Panc1 (cell line): ENCODE measurements at regions not wholly inside any gene's neighbourhood (a gene's known extent, or its start where the extent isn't known, plus 50 kb on each side); places are given as distances from the start of the nearest gene placed in this dataset.

ENCODE experiments used
- ATAC-seq: fragments of 200-7000 bp; cut with Tn5 transposase; 2 replicates; pipeline ENCODE4 v1.9.1; 2020; ENCODE audit warnings: mild to moderate bottlenecking, moderate library complexity
- BruUV-seq: library from RNA; stranded (reverse); fragments of 400-500 nt; replicated peaks from 2 replicates; lab custom pipeline; 2021; lab: Mats Ljungman, UMichigan
- CTCF ChIA-PET: fragments of 300-600 bp; sonication (Branson Sonifier 250); formaldehyde crosslinking; loops from one replicate; lab custom pipeline; 2022; ENCODE audit warnings: antibody characterized with exemption; lab: Charles Lee
- POLR2A ChIA-PET: fragments of 300-600 bp; sonication (Branson Sonifier 250); formaldehyde crosslinking; loops from one replicate; lab custom pipeline; 2022; ENCODE audit warnings: antibody characterized with exemption; lab: Charles Lee
- DNase-seq: peaks from one replicate; pipeline ENCODE4 v3.0.0-alpha.2; 2010; ENCODE audit warnings: low read depth, low spot score
- H3K27ac ChIP-seq: 2 replicates; pipeline ENCODE4 v1.5.1; 2011; ENCODE audit warnings: mild to moderate bottlenecking, low read length, inconsistent platforms
- H3K27me3 ChIP-seq: fragments of 200-500 bp; sonication (Bioruptor generic); 2 replicates; pipeline ENCODE4 v1.6.0; 2014; ENCODE audit warnings: low read length, inconsistent platforms; ENCODE audit not compliant: control insufficient read depth, insufficient read depth
- H3K36me3 ChIP-seq: fragments of 200-500 bp; sonication (Bioruptor generic); 2 replicates; pipeline ENCODE4 v1.5.1; 2014; ENCODE audit warnings: inconsistent platforms, mild to moderate bottlenecking, low read length, moderate library complexity; ENCODE audit not compliant: control insufficient read depth, insufficient read depth
- H3K4me1 ChIP-seq: 2 replicates; pipeline ENCODE4 v1.5.1; 2011; ENCODE audit warnings: inconsistent platforms, mild to moderate bottlenecking, low read length, moderate library complexity; ENCODE audit not compliant: control insufficient read depth, insufficient read depth
- H3K4me3 ChIP-seq, 2 experiments: 2 replicates each; pipeline ENCODE4 v1.5.1; 2011 to 2012; ENCODE audit warnings: low read depth in 2 of 2, low read length in 2 of 2, mild to moderate bottlenecking in 2 of 2, inconsistent platforms in 1 of 2, moderate library complexity in 1 of 2
- H3K9me3 ChIP-seq: fragments of 200-500 bp; sonication (Bioruptor generic); 2 replicates; pipeline ENCODE4 v1.5.1; 2014; ENCODE audit warnings: low read depth, mild to moderate bottlenecking, inconsistent platforms, low read length, moderate library complexity; ENCODE audit not compliant: control insufficient read depth, insufficient read depth
- POLR2AphosphoS5 ChIP-seq: IDR thresholded peaks from 2 replicates; pipeline ENCODE4 v1.6.1; 2012; ENCODE audit warnings: mild to moderate bottlenecking, low read depth, low read length, moderate library complexity
- REST ChIP-seq, 2 experiments: IDR thresholded peaks; 2 replicates each; pipeline ENCODE4 v1.6.1; 2011 to 2012; ENCODE audit warnings: low read depth in 2 of 2, control low read depth in 1 of 2, low read length in 1 of 2, mild to moderate bottlenecking in 1 of 2, moderate library complexity in 1 of 2; ENCODE audit not compliant: insufficient read depth in 1 of 2
- SIN3A ChIP-seq: IDR thresholded peaks from 2 replicates; pipeline ENCODE4 v1.6.1; 2012; ENCODE audit warnings: low read depth, mild to moderate bottlenecking, low read length, moderate library complexity, borderline replicate concordance; ENCODE audit not compliant: insufficient read depth
- TCF7L2 ChIP-seq: IDR thresholded peaks from 2 replicates; pipeline ENCODE4 v1.6.1; 2011; ENCODE audit warnings: mild to moderate bottlenecking, low read depth, low read length, inconsistent platforms
- in situ Hi-C: cut with HindIII; loops from 2 replicates; pipeline ENCODE4 v1.10.0; 2016; ENCODE audit warnings: low sequenced_read_pairs, low pct_unique_long_range_greater_than_20kb
- intact Hi-C: fragments of 100-400 bp; cut with micrococcal nuclease; formaldehyde crosslinking; loops from one replicate; pipeline ENCODE4 v1.10.0; 2022; ENCODE audit not compliant: unreplicated experiment
- TF ChIP-seq, protein P1 (sequence below): fragments of 450-650 bp; IDR thresholded peaks from 2 replicates; pipeline ENCODE4 v1.5.1; 2017; ENCODE audit warnings: mild to moderate bottlenecking

DNA sequence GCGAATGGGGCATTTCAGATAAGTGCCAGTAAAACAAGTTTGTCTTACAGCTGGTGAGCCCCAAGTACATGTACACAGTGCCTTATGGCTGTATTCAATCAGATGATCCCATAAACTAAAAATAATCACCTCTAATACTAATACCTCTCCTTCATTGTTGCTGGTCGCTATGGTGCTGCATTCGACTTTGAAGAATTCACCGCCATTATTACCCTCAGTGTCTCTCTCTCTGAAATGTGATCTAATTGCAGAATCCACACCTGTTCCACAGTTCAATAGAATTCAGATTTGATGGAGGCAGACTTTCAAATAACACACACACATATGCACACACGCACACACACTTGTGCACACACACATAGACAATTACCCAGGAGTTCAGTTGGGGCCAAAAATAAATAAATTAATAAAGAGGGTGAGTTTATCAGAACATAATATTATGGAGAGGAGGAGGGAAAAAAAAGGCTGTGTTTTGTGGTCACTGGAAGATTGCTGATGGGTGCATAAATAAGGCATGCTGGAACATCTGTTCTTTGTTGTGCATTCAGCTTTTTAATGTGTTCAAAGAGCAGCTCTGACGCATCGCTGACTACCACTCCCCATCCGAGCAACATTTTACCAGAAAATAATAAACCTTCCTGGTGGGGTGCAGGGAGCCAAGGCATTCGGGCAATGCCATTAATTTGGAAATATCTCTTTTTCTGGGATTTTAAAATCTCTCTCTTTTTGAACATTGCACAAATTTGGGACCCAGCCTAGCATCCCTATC is 235.7 kb downstream of the SATB1 start:
- no peaks in the 10 kb centered on the region for H3K27me3 ChIP-seq
- ATAC-seq = no peak
- CTCF ChIA-PET = no interaction called here
- POLR2A ChIA-PET = no interaction called here
- intact Hi-C loops = no loop called here
- H3K4me1 ChIP-seq = no peaks in the 10 kb centered on the region
- no peak overlapping the region for H3K27ac ChIP-seq
- TF ChIP-seq REST (IDR thresholded peaks at IDR 0.05; ENCODE audit: insufficient read depth in 1 of 2, low read depth in 2 of 2, low read length in 1 of 2) (no peak), TCF7L2 (no peak), POLR2AphosphoS5 (no peak), SIN3A (no peak)
- TF ChIP-seq, protein P1, sequence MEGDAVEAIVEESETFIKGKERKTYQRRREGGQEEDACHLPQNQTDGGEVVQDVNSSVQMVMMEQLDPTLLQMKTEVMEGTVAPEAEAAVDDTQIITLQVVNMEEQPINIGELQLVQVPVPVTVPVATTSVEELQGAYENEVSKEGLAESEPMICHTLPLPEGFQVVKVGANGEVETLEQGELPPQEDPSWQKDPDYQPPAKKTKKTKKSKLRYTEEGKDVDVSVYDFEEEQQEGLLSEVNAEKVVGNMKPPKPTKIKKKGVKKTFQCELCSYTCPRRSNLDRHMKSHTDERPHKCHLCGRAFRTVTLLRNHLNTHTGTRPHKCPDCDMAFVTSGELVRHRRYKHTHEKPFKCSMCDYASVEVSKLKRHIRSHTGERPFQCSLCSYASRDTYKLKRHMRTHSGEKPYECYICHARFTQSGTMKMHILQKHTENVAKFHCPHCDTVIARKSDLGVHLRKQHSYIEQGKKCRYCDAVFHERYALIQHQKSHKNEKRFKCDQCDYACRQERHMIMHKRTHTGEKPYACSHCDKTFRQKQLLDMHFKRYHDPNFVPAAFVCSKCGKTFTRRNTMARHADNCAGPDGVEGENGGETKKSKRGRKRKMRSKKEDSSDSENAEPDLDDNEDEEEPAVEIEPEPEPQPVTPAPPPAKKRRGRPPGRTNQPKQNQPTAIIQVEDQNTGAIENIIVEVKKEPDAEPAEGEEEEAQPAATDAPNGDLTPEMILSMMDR = no peak
- no peaks in the 10 kb centered on the region for H3K9me3 ChIP-seq
- no peaks in the 10 kb centered on the region for H3K36me3 ChIP-seq
- in situ Hi-C loops = no loop called here
- no peak overlapping the region for H3K4me3 ChIP-seq
- BruUV-seq = no TSS peak
- DNase-seq = no peak

DNA sequence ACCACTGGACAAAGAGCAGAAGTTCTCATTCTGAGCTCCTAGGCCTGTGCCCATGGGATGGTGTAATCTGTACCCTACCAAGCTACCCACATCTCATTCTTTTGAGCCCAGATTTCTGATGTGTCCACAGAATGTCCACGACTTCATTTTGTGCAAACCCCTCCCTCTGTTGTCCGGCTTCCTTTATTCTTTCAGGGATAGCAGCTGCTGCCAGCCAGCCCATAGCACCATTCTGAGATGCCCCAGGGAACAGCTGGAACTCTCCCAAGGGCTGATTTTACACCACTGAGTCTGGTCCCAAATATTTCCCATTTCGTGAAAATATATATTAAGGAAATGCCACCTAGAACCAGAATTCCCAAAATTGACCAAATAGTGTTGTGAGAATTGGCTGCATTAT is 236.6 kb downstream of the SATB1 start:
- H3K27me3 ChIP-seq = no peaks in the 10 kb centered on the region
- intact Hi-C loops (no loop called here), in situ Hi-C loops (no loop called here)
- POLR2A ChIA-PET = no interaction called here
- no peaks in the 10 kb centered on the region for H3K36me3 ChIP-seq
- BruUV-seq = no TSS peak
- no peak for DNase-seq
- CTCF ChIA-PET = no interaction called here
- TF ChIP-seq TCF7L2 (no peak), REST (IDR thresholded peaks at IDR 0.05; ENCODE audit: insufficient read depth in 1 of 2, low read depth in 2 of 2, low read length in 1 of 2) (no peak), POLR2AphosphoS5 (no peak), SIN3A (no peak)
- TF ChIP-seq, protein P1 = no peak
- H3K4me1 ChIP-seq = no peaks in the 10 kb centered on the region
- ATAC-seq = no peak
- H3K4me3 ChIP-seq = no peak overlapping the region
- H3K9me3 ChIP-seq = no peaks in the 10 kb centered on the region
- no peak overlapping the region for H3K27ac ChIP-seq
